Right cardiac atrium (tissue), 5 donors: ENCODE measurements at regions not wholly inside any gene's neighbourhood (a gene's known extent, or its start where the extent isn't known, plus 50 kb on each side); places are given as distances from the start of the nearest gene placed in this dataset.

Source experiments
- ATAC-seq, 2 donors: fragments of 200-7000 bp; cut with Tn5 transposase; one replicate each; pipeline versions ENCODE4 v1.8.0 to v1.9.1; 2020; ENCODE audit warnings: moderate library complexity in 2 of 2, mild to moderate bottlenecking in 1 of 2
- DNase-seq, 3 donors: peaks; one replicate each; pipeline ENCODE4 v3.0.0-alpha.2; 2020
- H3K27ac ChIP-seq: one replicate; pipeline ENCODE4 v1.5.1; 2013; ENCODE audit warnings: mild to moderate bottlenecking, low read length, control low read depth, moderate library complexity
- H3K27me3 ChIP-seq: one replicate; pipeline ENCODE4 v1.6.1; 2013; ENCODE audit not compliant: control insufficient read depth, insufficient read depth
- H3K4me1 ChIP-seq: one replicate; pipeline ENCODE4 v1.6.1; 2013; ENCODE audit warnings: low read length; ENCODE audit not compliant: control insufficient read depth, insufficient read depth
- H3K4me3 ChIP-seq: one replicate; pipeline ENCODE4 v1.5.1; 2013; ENCODE audit warnings: low read length, control low read depth
- H3K9me3 ChIP-seq: one replicate; pipeline ENCODE4 v1.6.1; 2013; ENCODE audit warnings: low read length; ENCODE audit not compliant: control insufficient read depth
- WGBS: extraction: QIAGEN DNeasy Blood & Tissue Kit; methylation state at CpG from one replicate; pipeline ENCODE4 v1.1.7; 2013; 5-methylcytosine and 5-hydroxymethylcytosine counted together
- intact Hi-C, 4 donors: fragments of 100-400 bp; cut with DNase I; formaldehyde crosslinking; loops; one replicate each; pipeline versions ENCODE4 v1.11.0 to v1.14.0; 2022 to 2023
- donor health status: healthy with polysubstance abuse.
- donor health status: DM: no; HTN: yes; CAD: no.
- donor health status: DM: no; HTN: no; CAD: no.
- donor health status: DM: no; HTN: yes; CAD: no; lungs with severe emphysema.
- donor health status: DM: yes; HTN: yes; CAD: no.

DNA sequence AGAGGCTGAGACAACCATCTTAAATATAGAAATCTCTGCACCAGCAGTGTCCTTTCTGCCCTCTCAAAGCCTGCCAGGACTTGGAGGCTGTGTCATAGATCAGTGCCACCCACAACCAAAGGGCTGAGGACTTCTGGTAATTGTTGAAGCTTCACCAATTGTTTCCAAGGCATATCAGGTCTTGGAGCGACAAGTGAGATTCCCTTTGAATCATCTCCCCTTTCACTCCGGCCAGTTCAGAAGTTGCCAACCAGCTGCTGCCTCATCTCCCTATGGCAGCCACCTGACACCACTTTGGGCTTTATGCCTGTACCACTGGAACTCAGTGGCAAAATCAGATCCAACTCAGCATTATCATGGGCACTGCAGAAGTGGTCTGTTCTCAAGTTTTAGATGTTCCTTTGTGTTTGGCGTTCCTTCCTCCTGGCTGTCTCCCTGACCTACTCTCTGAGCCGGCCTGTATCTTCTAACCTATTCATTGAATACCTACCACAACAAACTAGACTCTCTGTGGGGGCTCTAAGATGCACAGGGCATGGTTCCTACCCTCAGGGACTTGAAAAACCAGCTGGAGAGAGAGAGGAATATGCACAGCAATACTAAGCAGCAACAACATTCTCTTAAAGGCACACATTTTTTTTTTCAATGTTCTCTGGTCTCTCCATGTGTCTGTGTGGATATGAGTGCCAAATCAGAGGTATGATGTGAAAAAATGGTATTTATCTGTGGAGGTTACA lies 90.8 kb upstream of the PFN2 start:
- Histone ChIP-seq H3K9me3 (no peaks in the 10 kb centered on the region), H3K27me3 (no peaks in the 10 kb centered on the region), H3K4me3 (no peak overlapping the region), H3K27ac (peak overlapping the region; percentile 68), H3K4me1 (peaks cover 3% of the 10 kb centered on the region)
- ATAC-seq (peak; percentile 47 to 69), DNase-seq (peak in 1 of 3 donors; percentile 13)
- 55% methylated on average over 4 of the region's 4 CpGs for WGBS
- intact Hi-C loops = no loop called here

DNA sequence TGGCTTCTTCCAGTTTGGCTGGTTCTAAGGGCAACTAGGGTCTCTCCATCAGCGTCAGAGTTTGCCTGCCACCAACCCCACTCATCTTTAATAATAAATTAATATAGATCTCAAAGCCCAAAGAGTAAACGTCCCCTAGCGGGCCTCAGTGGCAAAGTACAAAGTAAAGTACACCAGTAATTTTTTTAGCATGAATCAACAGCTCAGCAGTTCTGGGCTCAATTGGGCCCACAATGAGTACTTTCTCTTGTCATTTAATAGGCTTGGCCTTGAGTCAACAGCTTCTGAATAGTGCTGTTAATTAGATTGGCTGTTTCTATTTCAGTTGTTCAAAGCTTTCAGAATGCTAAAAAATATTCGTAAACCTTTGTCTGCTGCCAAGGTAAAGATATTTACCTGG lies 89.0 kb upstream of the PFN2 start:
- 85% methylated on average over 4 of the region's 4 CpGs for WGBS
- intact Hi-C loops = no loop called here
- Histone ChIP-seq H3K4me3 (no peak overlapping the region), H3K4me1 (peaks cover 3% of the 10 kb centered on the region), H3K27ac (no peak overlapping the region), H3K27me3 (no peaks in the 10 kb centered on the region), H3K9me3 (no peaks in the 10 kb centered on the region)
- ATAC-seq (no peak), DNase-seq (no peak)

DNA sequence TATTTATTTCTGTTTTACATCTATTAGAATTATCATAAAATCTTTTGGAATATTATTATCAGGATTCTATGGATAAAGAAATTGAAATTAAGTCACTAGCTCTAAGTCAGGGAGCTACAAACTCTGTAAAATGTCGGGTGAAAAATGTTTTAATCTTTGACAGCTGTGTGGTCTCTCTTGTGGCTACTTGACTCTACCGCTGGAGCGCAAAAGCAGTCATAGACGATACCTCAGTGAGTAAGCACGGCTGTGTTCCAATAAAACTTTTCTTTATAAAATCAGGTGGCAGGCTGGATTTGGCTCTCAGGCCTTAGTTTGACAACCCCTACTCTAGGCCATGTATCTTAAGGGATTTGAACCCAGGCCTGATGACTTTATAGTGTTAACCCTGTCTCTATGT lies 88.5 kb upstream of the PFN2 start:
- no peaks in the 10 kb centered on the region for H3K27me3 ChIP-seq
- no peaks in the 10 kb centered on the region for H3K9me3 ChIP-seq
- no peak overlapping the region for H3K27ac ChIP-seq
- WGBS = 79% methylated on average over 5 of the region's 5 CpGs
- H3K4me1 ChIP-seq = peaks cover 3% of the 10 kb centered on the region
- DNase-seq (no peak), ATAC-seq (no peak)
- intact Hi-C loops = no loop called here
- no peak overlapping the region for H3K4me3 ChIP-seq

DNA sequence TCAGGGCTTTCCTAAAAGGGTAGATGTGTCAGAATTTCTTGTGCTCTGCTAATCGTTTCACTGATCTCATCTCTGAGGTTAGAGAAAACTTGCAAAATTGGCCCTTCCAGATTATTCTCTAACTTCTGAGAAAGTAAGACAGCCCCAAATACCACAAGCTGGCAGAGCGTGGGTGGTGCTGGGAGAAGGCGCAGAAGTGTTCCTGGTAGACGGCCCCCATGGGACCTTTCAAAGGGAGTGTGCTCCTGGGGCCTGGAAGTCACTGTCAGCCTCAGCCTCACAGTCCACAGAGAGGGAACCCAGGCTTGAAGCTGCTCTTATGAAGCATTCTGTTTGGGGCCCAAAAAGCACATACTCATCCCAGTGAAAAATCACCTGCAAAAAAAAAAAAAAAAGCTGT lies 86.5 kb upstream of the PFN2 start:
- ATAC-seq (no peak), DNase-seq (no peak)
- no peaks in the 10 kb centered on the region for H3K27me3 ChIP-seq
- intact Hi-C loops = no loop called here
- no peaks in the 10 kb centered on the region for H3K9me3 ChIP-seq
- peaks cover 2% of the 10 kb centered on the region for H3K4me1 ChIP-seq
- H3K27ac ChIP-seq = no peak overlapping the region
- H3K4me3 ChIP-seq = no peak overlapping the region
- WGBS = 94% methylated on average over 4 of the region's 4 CpGs

DNA sequence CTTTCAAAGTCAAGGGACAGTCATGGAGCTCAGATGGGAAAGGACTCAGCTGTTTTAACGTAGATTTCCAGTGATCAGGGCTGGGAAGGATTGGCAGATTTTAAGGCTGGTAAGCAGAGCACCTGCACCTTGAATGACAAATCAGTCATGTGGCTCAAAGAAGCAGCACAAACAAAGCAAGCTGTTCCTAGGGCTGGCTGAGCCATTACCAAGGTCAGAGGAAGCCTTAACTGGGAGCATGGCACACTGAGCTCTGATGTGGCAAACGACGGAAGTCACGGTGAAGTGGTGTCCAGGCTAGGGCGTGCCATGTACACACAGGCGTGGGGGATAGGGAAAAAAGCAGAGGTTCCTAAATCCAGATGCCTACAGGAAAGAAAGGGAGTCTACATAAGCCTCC lies 84.6 kb upstream of the PFN2 start:
- H3K9me3 ChIP-seq = no peaks in the 10 kb centered on the region
- no peaks in the 10 kb centered on the region for H3K4me1 ChIP-seq
- intact Hi-C loops = no loop called here
- no peak for DNase-seq
- ATAC-seq = no peak
- no peak overlapping the region for H3K27ac ChIP-seq
- no peaks in the 10 kb centered on the region for H3K27me3 ChIP-seq
- H3K4me3 ChIP-seq = no peak overlapping the region
- WGBS = 95% methylated on average over 6 of the region's 6 CpGs

DNA sequence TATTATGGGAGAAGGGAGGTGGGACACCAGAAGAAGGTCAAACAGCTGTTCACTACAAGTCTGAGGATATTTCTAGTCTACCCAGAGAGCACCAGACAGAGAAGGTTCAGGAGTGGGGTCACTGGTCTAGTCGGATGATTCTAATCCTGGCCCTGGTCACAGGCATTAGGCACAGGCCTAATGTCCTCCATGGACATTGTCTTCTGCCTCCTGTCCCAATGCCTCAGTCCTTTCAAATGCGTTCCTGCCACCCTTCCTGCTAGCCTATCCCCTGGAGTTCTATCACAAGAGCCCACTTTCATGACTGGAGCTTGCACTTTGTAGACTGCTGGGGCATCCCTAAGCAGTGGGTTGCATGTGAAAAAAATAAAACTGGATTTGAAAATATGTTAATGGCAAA lies 83.9 kb upstream of the PFN2 start:
- H3K27ac ChIP-seq = no peak overlapping the region
- no peak for ATAC-seq
- intact Hi-C loops = no loop called here
- 89% methylated on average over 2 of the region's 2 CpGs for WGBS
- DNase-seq = no peak
- no peaks in the 10 kb centered on the region for H3K9me3 ChIP-seq
- H3K4me3 ChIP-seq = no peak overlapping the region
- H3K27me3 ChIP-seq = no peaks in the 10 kb centered on the region
- H3K4me1 ChIP-seq = no peaks in the 10 kb centered on the region

DNA sequence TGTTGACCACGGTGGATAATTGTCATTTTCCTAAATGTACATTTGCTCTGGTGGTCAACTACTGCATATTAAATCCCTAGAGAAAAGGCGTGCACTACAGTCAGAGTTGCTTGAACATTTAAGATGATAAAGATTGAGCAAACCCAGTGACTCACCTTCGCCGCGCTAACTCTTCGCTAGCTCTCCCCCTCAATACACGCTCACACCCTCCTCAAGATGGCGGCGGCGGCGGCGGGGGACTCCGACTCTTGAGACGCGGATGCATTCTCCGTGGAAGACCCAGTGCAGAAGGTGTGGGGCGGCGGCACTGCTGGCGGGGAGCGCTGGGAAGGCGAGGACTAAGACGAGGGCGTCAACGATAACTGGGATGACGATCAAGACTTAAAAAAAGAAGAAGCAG lies 79.8 kb upstream of the PFN2 start:
- Histone ChIP-seq H3K27me3 (no peaks in the 10 kb centered on the region), H3K27ac (no peak overlapping the region), H3K4me3 (no peak overlapping the region), H3K9me3 (no peaks in the 10 kb centered on the region), H3K4me1 (no peaks in the 10 kb centered on the region)
- DNase-seq (no peak), ATAC-seq (no peak)
- intact Hi-C loops = no loop called here
- 87% methylated on average over 25 of the region's 25 CpGs for WGBS

DNA sequence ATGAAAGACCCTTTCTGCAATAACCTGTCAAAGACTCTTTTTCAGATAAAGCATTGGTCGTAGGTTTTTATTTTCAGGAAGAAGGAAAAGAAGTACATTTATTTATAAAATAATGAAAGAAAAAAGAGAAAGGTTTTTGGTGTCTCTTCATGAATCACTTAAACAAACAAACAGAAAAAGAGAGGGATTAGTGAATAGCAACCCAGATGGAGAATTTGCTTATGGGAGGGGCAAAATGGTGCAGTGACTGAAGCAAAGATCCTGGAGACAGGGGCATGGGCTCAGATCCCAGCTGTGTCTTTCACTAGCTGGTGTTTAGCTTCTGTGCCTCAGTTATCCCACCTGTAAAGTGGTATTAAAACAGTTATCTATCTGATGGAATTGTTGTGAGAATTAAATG lies 78.6 kb upstream of the PFN2 start:
- H3K4me1 ChIP-seq = no peaks in the 10 kb centered on the region
- intact Hi-C loops = no loop called here
- WGBS = 90% methylated on average over 1 of the region's 1 CpG
- H3K9me3 ChIP-seq = no peaks in the 10 kb centered on the region
- H3K27ac ChIP-seq = no peak overlapping the region
- H3K27me3 ChIP-seq = no peaks in the 10 kb centered on the region
- ATAC-seq (no peak), DNase-seq (no peak)
- no peak overlapping the region for H3K4me3 ChIP-seq

DNA sequence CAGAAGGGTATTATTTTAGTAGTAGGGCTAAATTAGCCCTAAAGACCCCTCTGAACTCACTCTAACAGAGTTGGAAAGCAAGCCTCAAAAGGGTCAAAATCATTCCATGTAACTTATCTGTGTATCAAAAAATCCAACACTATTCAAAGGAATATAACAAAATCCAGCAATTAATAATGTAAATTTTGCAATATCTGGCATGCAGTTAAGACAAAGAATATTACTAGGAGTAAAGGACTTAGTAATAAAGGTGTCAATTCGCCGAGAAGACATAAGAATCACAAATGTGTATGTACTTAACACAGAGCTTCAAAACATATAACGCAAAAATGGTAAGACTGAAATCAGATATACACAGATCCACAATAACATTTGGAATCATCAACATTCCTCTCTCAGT lies 71.2 kb upstream of the PFN2 start:
- Histone ChIP-seq H3K27ac (no peak overlapping the region), H3K4me3 (no peak overlapping the region), H3K4me1 (no peaks in the 10 kb centered on the region), H3K9me3 (peaks cover 2% of the 10 kb centered on the region), H3K27me3 (no peaks in the 10 kb centered on the region)
- DNase-seq (no peak), ATAC-seq (no peak)
- intact Hi-C loops = no loop called here
- WGBS = 96% methylated on average over 3 of the region's 3 CpGs

DNA sequence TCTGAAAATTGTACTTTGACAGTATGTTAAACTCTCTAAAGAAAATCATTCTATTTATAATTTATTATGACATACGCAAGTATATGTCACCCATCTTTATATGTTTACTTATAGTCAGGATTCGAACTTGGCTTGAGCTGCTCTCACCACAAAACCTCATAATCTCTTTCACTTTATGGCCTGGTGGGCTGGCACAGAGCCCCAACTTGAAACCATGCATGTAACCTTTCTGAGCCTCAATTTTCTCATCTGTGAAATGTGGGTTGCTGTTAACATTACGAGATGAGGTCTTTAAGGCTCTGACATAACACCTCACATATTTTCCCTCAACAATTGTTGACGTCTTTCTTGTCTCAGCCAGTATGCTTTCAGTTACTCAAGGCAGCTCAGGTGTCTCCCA lies 69.4 kb upstream of the PFN2 start:
- intact Hi-C loops = no loop called here
- 87% methylated on average over 4 of the region's 4 CpGs for WGBS
- DNase-seq (no peak), ATAC-seq (no peak)
- H3K27me3 ChIP-seq = no peaks in the 10 kb centered on the region
- peaks cover 2% of the 10 kb centered on the region for H3K9me3 ChIP-seq
- H3K27ac ChIP-seq = no peak overlapping the region
- H3K4me1 ChIP-seq = no peaks in the 10 kb centered on the region
- H3K4me3 ChIP-seq = no peak overlapping the region

DNA sequence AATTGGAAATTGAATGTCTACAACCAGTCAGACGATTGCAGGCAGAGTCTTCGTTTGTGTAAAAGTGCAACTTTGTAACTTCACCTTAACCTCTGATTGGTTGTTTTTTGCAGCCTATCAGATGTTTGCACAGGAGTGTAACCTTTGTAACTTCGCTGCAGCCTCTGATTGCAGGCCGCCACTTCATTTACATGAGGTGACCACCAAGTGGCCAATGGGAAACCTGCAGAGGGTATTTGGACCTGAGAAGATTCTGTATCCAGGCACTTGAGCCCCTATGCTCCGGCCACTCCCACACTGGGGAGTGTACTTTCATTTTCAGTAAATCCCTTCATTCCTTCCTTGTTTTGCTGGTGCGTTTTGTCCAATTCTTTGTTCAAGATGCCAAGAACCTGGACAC lies 68.1 kb upstream of the PFN2 start:
- Histone ChIP-seq H3K27ac (no peak overlapping the region), H3K9me3 (peaks cover 2% of the 10 kb centered on the region), H3K4me3 (no peak overlapping the region), H3K27me3 (no peaks in the 10 kb centered on the region), H3K4me1 (no peaks in the 10 kb centered on the region)
- no peak for DNase-seq
- no peak for ATAC-seq
- 88% methylated on average over 6 of the region's 6 CpGs for WGBS
- intact Hi-C loops = no loop called here

DNA sequence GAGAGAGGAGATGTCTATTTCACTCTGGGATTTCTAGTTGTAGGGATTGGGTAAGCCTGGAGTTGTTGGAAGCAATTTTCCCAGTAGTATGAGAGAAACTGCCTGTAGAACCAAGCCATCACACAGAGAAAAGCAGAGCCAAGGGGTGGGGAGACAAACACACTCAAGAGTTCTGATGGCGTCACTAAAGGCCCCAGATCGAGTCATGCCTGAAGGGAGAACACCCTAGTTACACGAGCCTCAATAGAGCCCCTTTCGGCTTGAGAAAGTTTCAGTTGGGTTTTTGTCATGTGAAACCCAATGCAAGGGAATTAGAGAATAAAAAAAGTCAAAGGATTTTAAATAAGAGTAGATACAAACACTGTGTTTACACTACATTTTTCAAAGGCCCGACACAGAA lies 66.1 kb upstream of the PFN2 start:
- H3K27ac ChIP-seq = no peak overlapping the region
- DNase-seq = no peak
- 89% methylated on average over 5 of the region's 5 CpGs for WGBS
- no peak overlapping the region for H3K4me3 ChIP-seq
- H3K27me3 ChIP-seq = no peaks in the 10 kb centered on the region
- H3K4me1 ChIP-seq = no peaks in the 10 kb centered on the region
- intact Hi-C loops = no loop called here
- no peaks in the 10 kb centered on the region for H3K9me3 ChIP-seq
- ATAC-seq = no peak
